ENCODE measurements at regions not wholly inside any gene's neighbourhood (a gene's known extent, or its start where the extent isn't known, plus 50 kb on each side); places are given as distances from the start of the nearest gene placed in this dataset.

- no peak for TF ChIP-seq CTCF (IDR thresholded peaks at IDR 0.05)
- H3K4me1 ChIP-seq (ENCODE audit: control insufficient read depth in 1 of 2, insufficient read depth in 2 of 2, low read length in 2 of 2) = no peaks in the 10 kb centered on the region
- no peaks in the 10 kb centered on the region for H3K36me3 ChIP-seq (replicated peaks in 1 of 2; ENCODE audit: control insufficient read depth in 1 of 2, insufficient read depth in 2 of 2, low read length in 2 of 2)
- no peaks in the 10 kb centered on the region for H3K79me2 ChIP-seq (ENCODE audit: insufficient read depth, low read length)
- H3K27me3 ChIP-seq (ENCODE audit: control insufficient read depth in 2 of 2, insufficient read depth in 2 of 2, low read length in 2 of 2) = no peaks in the 10 kb centered on the region
- H3K9me3 ChIP-seq (replicated peaks in 1 of 2; ENCODE audit: control insufficient read depth in 1 of 2, insufficient read depth in 1 of 2, low read length in 2 of 2) = no peaks in the 10 kb centered on the region
- H3K4me2 ChIP-seq (replicated peaks; ENCODE audit: extremely low read depth, low read length, poor library complexity, severe bottlenecking) = no peak overlapping the region
- H4K20me1 ChIP-seq (ENCODE audit: insufficient read depth, low read length) = no peaks in the 10 kb centered on the region
- WGBS (ENCODE audit: insufficient coverage) = 93% methylated on average over 5 of the region's 7 CpGs
- no peak for DNase-seq
- no peak overlapping the region for H2AFZ ChIP-seq (ENCODE audit: insufficient read depth, low read depth, low read length, poor library complexity, severe bottlenecking)
- Mint-ChIP-seq H3K4me3 (no peak overlapping the region), H3K9me3 (peaks cover 0 to 4% (median 2%) of the 10 kb centered on the region in 7 donors), H3K27ac (no peak overlapping the region), H3K36me3 (no peaks in the 10 kb centered on the region), H3K4me1 (no peaks in the 10 kb centered on the region), H3K27me3 (ENCODE audit: low read depth in 3 of 3) (no peaks in the 10 kb centered on the region)
- intact Hi-C loops (cut with micrococcal nuclease) = no loop called here
- no peak overlapping the region for H3K9ac ChIP-seq (ENCODE audit: insufficient read depth, low read length, poor library complexity, severe bottlenecking)
- H3K4me3 ChIP-seq (replicated peaks in 1 of 3; ENCODE audit: low read depth in 2 of 3, low read length in 3 of 3) = no peak overlapping the region
- no peak overlapping the region for H3K27ac ChIP-seq (ENCODE audit: low read depth in 1 of 2, low read length in 2 of 2)
These were observed 103.0 kb upstream of the ELAC2 start for GRCh38 chr17:13120864-13121263.

- intact Hi-C loops (cut with micrococcal nuclease) = no loop called here
- Histone ChIP-seq H3K4me2 (replicated peaks; ENCODE audit: extremely low read depth, low read length, poor library complexity, severe bottlenecking) (no peak overlapping the region), H3K4me3 (replicated peaks in 1 of 3; ENCODE audit: low read depth in 2 of 3, low read length in 3 of 3) (no peak overlapping the region), H3K79me2 (ENCODE audit: insufficient read depth, low read length) (no peaks in the 10 kb centered on the region), H3K4me1 (ENCODE audit: control insufficient read depth in 1 of 2, insufficient read depth in 2 of 2, low read length in 2 of 2) (no peaks in the 10 kb centered on the region), H2AFZ (ENCODE audit: insufficient read depth, low read depth, low read length, poor library complexity, severe bottlenecking) (no peak overlapping the region), H3K27ac (ENCODE audit: low read depth in 1 of 2, low read length in 2 of 2) (no peak overlapping the region), H3K9ac (ENCODE audit: insufficient read depth, low read length, poor library complexity, severe bottlenecking) (no peak overlapping the region), H3K9me3 (replicated peaks in 1 of 2; ENCODE audit: control insufficient read depth in 1 of 2, insufficient read depth in 1 of 2, low read length in 2 of 2) (no peaks in the 10 kb centered on the region), H3K36me3 (replicated peaks in 1 of 2; ENCODE audit: control insufficient read depth in 1 of 2, insufficient read depth in 2 of 2, low read length in 2 of 2) (no peaks in the 10 kb centered on the region), H3K27me3 (ENCODE audit: control insufficient read depth in 2 of 2, insufficient read depth in 2 of 2, low read length in 2 of 2) (no peaks in the 10 kb centered on the region), H4K20me1 (ENCODE audit: insufficient read depth, low read length) (no peaks in the 10 kb centered on the region)
- Mint-ChIP-seq H3K27ac (no peak overlapping the region), H3K4me1 (peaks cover 2% of the 10 kb centered on the region), H3K36me3 (no peaks in the 10 kb centered on the region), H3K9me3 (peaks cover 0 to 4% (median 2%) of the 10 kb centered on the region in 7 donors), H3K4me3 (no peak overlapping the region), H3K27me3 (ENCODE audit: low read depth in 3 of 3) (peaks cover 1 to 3% (median 2%) of the 10 kb centered on the region in 3 donors)
- TF ChIP-seq CTCF (IDR thresholded peaks at IDR 0.05) = no peak
- DNase-seq = no peak
These were observed 100.5 kb upstream of the ELAC2 start for GRCh38 chr17:13118311-13118710.

Measured in CD14-positive monocyte (primary cell).